ENCODE measurements at regions not wholly inside any gene's neighbourhood (a gene's known extent, or its start where the extent isn't known, plus 50 kb on each side); places are given as distances from the start of the nearest gene placed in this dataset.

- Histone ChIP-seq H3K9me2 (ENCODE audit: insufficient read depth) (no peaks in the 10 kb centered on the region), H3K79me2 (ENCODE audit: low read depth) (no peaks in the 10 kb centered on the region), H3K4me3 (no peak overlapping the region), H4K20me1 (ENCODE audit: insufficient read depth) (no peaks in the 10 kb centered on the region), H3K27ac (no peak overlapping the region), H3K4me2 (no peak overlapping the region), H3K9me3 (ENCODE audit: insufficient read depth, low read depth) (no peaks in the 10 kb centered on the region), H3F3A (ENCODE audit: insufficient read depth, low read depth) (no peaks in the 10 kb centered on the region), H2AFZ (no peak overlapping the region), H3K36me3 (ENCODE audit: low read depth) (no peaks in the 10 kb centered on the region), H3K4me1 (replicated peaks; ENCODE audit: insufficient read depth) (no peaks in the 10 kb centered on the region), H3K27me3 (ENCODE audit: insufficient read depth, low read depth) (no peaks in the 10 kb centered on the region)
- no TSS peak for BruUV-seq (replicated peaks)
- TF ChIP-seq CTCF (conservative IDR thresholded peaks at IDR 0.05) (no peak), EZH2 (IDR thresholded peaks at IDR 0.05; ENCODE audit: low read depth) (no peak)
- DNase-seq, result no peak
- intact Hi-C loops (cut with micrococcal nuclease; ENCODE audit: unreplicated experiment), result no loop called here
- ChIA-PET CTCF (no interaction called here), POLR2A (ENCODE audit: unreplicated experiment) (no interaction called here)
These were observed 162.9 kb downstream of the COPRS start for GRCh38 chr17:31696184-31696602.

GRCh38 chr17:31695456-31696090 is 163.5 kb downstream of the COPRS start:
- H3K4me1 ChIP-seq (replicated peaks; ENCODE audit: insufficient read depth), result no peaks in the 10 kb centered on the region
- H3K79me2 ChIP-seq (ENCODE audit: low read depth), result no peaks in the 10 kb centered on the region
- ChIA-PET POLR2A (ENCODE audit: unreplicated experiment) (no interaction called here), CTCF (no interaction called here)
- H3K27ac ChIP-seq, result no peak overlapping the region
- H3K36me3 ChIP-seq (ENCODE audit: low read depth), result no peaks in the 10 kb centered on the region
- intact Hi-C loops (cut with micrococcal nuclease; ENCODE audit: unreplicated experiment), result no loop called here
- no peak overlapping the region for H3K4me2 ChIP-seq
- no peak overlapping the region for H2AFZ ChIP-seq
- no peak overlapping the region for H3K4me3 ChIP-seq
- TF ChIP-seq CTCF (conservative IDR thresholded peaks at IDR 0.05) (no peak), EZH2 (IDR thresholded peaks at IDR 0.05; ENCODE audit: low read depth) (no peak)
- DNase-seq, result no peak
- no peaks in the 10 kb centered on the region for H3K9me2 ChIP-seq (ENCODE audit: insufficient read depth)
- H3K9me3 ChIP-seq (ENCODE audit: insufficient read depth, low read depth), result no peaks in the 10 kb centered on the region
- no peaks in the 10 kb centered on the region for H3K27me3 ChIP-seq (ENCODE audit: insufficient read depth, low read depth)
- H4K20me1 ChIP-seq (ENCODE audit: insufficient read depth), result no peaks in the 10 kb centered on the region
- no TSS peak for BruUV-seq (replicated peaks)
- no peaks in the 10 kb centered on the region for H3F3A ChIP-seq (ENCODE audit: insufficient read depth, low read depth)

- H3K4me3 ChIP-seq, result no peak overlapping the region
- no peak for TF ChIP-seq CTCF (conservative IDR thresholded peaks at IDR 0.05)
- no peak for TF ChIP-seq EZH2 (IDR thresholded peaks at IDR 0.05; ENCODE audit: low read depth)
- ChIA-PET CTCF (no interaction called here), POLR2A (ENCODE audit: unreplicated experiment) (no interaction called here)
- no peaks in the 10 kb centered on the region for H3K36me3 ChIP-seq (ENCODE audit: low read depth)
- intact Hi-C loops (cut with micrococcal nuclease; ENCODE audit: unreplicated experiment), result no loop called here
- no peak overlapping the region for H3K4me2 ChIP-seq
- BruUV-seq (replicated peaks), result no TSS peak
- no peaks in the 10 kb centered on the region for H3K27me3 ChIP-seq (ENCODE audit: insufficient read depth, low read depth)
- no peaks in the 10 kb centered on the region for H4K20me1 ChIP-seq (ENCODE audit: insufficient read depth)
- peaks cover 1% of the 10 kb centered on the region; the same call in 1 of the 2 replicates for H3K4me1 ChIP-seq (replicated peaks; ENCODE audit: insufficient read depth)
- H3F3A ChIP-seq (ENCODE audit: insufficient read depth, low read depth), result no peaks in the 10 kb centered on the region
- no peak for DNase-seq
- H3K9me2 ChIP-seq (ENCODE audit: insufficient read depth), result no peaks in the 10 kb centered on the region
- H3K79me2 ChIP-seq (ENCODE audit: low read depth), result no peaks in the 10 kb centered on the region
- H3K27ac ChIP-seq, result no peak overlapping the region
- no peak overlapping the region for H2AFZ ChIP-seq
- no peaks in the 10 kb centered on the region for H3K9me3 ChIP-seq (ENCODE audit: insufficient read depth, low read depth)
These were observed 165.4 kb downstream of the COPRS start for GRCh38 chr17:31693433-31694220.
